IMR-90 (cell line): ENCODE measurements at regions not wholly inside any gene's neighbourhood (a gene's known extent, or its start where the extent isn't known, plus 50 kb on each side); places are given as distances from the start of the nearest gene placed in this dataset.

Experiments
- ATAC-seq: fragments of 200-7000 bp; cut with Tn5 transposase; 2 replicates; pipeline ENCODE4 v1.9.1; 2020; ENCODE audit warnings: low read depth, mild to moderate bottlenecking, moderate library complexity
- BruUV-seq: library from RNA; stranded (reverse); fragments of 400-500 nt; replicated peaks from 2 replicates; lab custom pipeline; 2021; lab: Mats Ljungman, UMichigan
- CTCF ChIA-PET: fragments of 300-600 bp; formaldehyde crosslinking; extraction: SDS; loops from one replicate; lab custom pipeline; 2021; ENCODE audit warnings: antibody characterized with exemption; lab: Yijun Ruan, JAX
- POLR2A ChIA-PET: fragments of 300-600 bp; sonication (Branson Sonifier 250); formaldehyde crosslinking; loops from one replicate; lab custom pipeline; 2022; ENCODE audit warnings: antibody characterized with exemption; ENCODE audit not compliant: unreplicated experiment; lab: Charles Lee
- DNase-seq: peaks from one replicate; pipeline ENCODE4 v3.0.0; 2013
- H2AFZ ChIP-seq: replicated peaks from 2 replicates; pipeline ENCODE3; 2013; ENCODE audit warnings: low read length, mild to moderate bottlenecking; ENCODE audit not compliant: poor library complexity
- H2AK5ac ChIP-seq: 2 replicates; pipeline ENCODE4 v1.6.1; 2013; ENCODE audit warnings: low read depth, low read length, inconsistent platforms
- H2AK9ac ChIP-seq: replicated peaks from 2 replicates; pipeline ENCODE3; 2013; ENCODE audit warnings: mild to moderate bottlenecking, low read depth, low read length, moderate library complexity; ENCODE audit not compliant: poor library complexity
- H2BK120ac ChIP-seq: 2 replicates; pipeline ENCODE4 v1.6.1; 2013; ENCODE audit warnings: low read depth, low read length, inconsistent platforms
- H2BK15ac ChIP-seq: 3 replicates; pipeline ENCODE4 v1.6.1; 2013; ENCODE audit warnings: low read depth, low read length, inconsistent platforms
- H2BK20ac ChIP-seq: 2 replicates; pipeline ENCODE4 v1.6.1; 2013; ENCODE audit warnings: low read depth, mild to moderate bottlenecking, inconsistent platforms, low read length, moderate library complexity
- H2BK5ac ChIP-seq: 2 replicates; pipeline ENCODE4 v1.6.1; 2013; ENCODE audit warnings: mild to moderate bottlenecking, low read depth, low read length, inconsistent platforms; ENCODE audit not compliant: poor library complexity, severe bottlenecking
- H3K14ac ChIP-seq: replicated peaks from 2 replicates; pipeline ENCODE4 v1.6.1; 2013; ENCODE audit warnings: low read depth, low read length, inconsistent platforms
- H3K18ac ChIP-seq: 2 replicates; pipeline ENCODE4 v1.6.1; 2013; ENCODE audit warnings: low read depth, low read length, control low read depth
- H3K23ac ChIP-seq: 2 replicates; pipeline ENCODE4 v1.6.1; 2013; ENCODE audit warnings: low read depth, low read length, inconsistent platforms
- H3K27ac ChIP-seq: 2 replicates; pipeline ENCODE4 v1.5.1; 2013; ENCODE audit warnings: mild to moderate bottlenecking, control low read depth, low read length; ENCODE audit not compliant: insufficient read depth
- H3K27me3 ChIP-seq: 2 replicates; pipeline ENCODE4 v1.6.1; 2013; ENCODE audit warnings: low read length; ENCODE audit not compliant: control insufficient read depth, insufficient read depth
- H3K36me3 ChIP-seq: 2 replicates; pipeline ENCODE4 v1.6.1; 2013; ENCODE audit warnings: low read length, mixed read lengths; ENCODE audit not compliant: control insufficient read depth, insufficient read depth
- H3K4ac ChIP-seq: 2 replicates; pipeline ENCODE4 v1.6.1; 2013; ENCODE audit warnings: low read depth, low read length, inconsistent platforms
- H3K4me1 ChIP-seq: 2 replicates; pipeline ENCODE4 v1.6.1; 2013; ENCODE audit warnings: low read length, mixed read lengths; ENCODE audit not compliant: control insufficient read depth, insufficient read depth
- H3K4me2 ChIP-seq: 2 replicates; pipeline ENCODE4 v1.6.1; 2013; ENCODE audit warnings: low read depth, mild to moderate bottlenecking, control low read depth, low read length, moderate library complexity
- H3K4me3 ChIP-seq: 2 replicates; pipeline ENCODE4 v1.5.1; 2013; ENCODE audit warnings: low read depth, mild to moderate bottlenecking, control low read depth, low read length, moderate library complexity; ENCODE audit not compliant: insufficient read depth
- H3K56ac ChIP-seq: 2 replicates; pipeline ENCODE4 v1.6.1; 2013; ENCODE audit warnings: low read length, inconsistent platforms; ENCODE audit not compliant: insufficient read depth; ENCODE audit errors: extremely low read depth
- H3K79me1 ChIP-seq, 2 experiments: 2 replicates each; pipeline ENCODE4 v1.6.1; 2013; ENCODE audit warnings: low read length in 2 of 2, inconsistent platforms in 1 of 2, low read depth in 1 of 2
- H3K9ac ChIP-seq: 2 replicates; pipeline ENCODE4 v1.6.1; 2013; ENCODE audit warnings: low read depth, low read length, control low read depth
- H3K9me1 ChIP-seq: 2 replicates; pipeline ENCODE4 v1.6.1; 2013; ENCODE audit warnings: low read length, inconsistent platforms; ENCODE audit not compliant: insufficient read depth
- H3K9me3 ChIP-seq: 2 replicates; pipeline ENCODE4 v1.6.1; 2013; ENCODE audit warnings: low read length; ENCODE audit not compliant: control insufficient read depth, insufficient read depth
- H4K20me1 ChIP-seq: 2 replicates; pipeline ENCODE4 v1.6.1; 2013; ENCODE audit warnings: low read length, inconsistent platforms; ENCODE audit not compliant: insufficient read depth
- H4K5ac ChIP-seq: 2 replicates; pipeline ENCODE4 v1.6.1; 2013; ENCODE audit warnings: mild to moderate bottlenecking, low read depth, low read length, control low read depth
- H4K8ac ChIP-seq, 2 experiments: 2 replicates each; pipeline ENCODE4 v1.6.1; 2013; ENCODE audit warnings: low read depth in 2 of 2, low read length in 2 of 2, control low read depth in 1 of 2, inconsistent platforms in 1 of 2
- H4K91ac ChIP-seq: 2 replicates; pipeline ENCODE4 v1.6.1; 2013; ENCODE audit warnings: low read depth, low read length, inconsistent platforms; ENCODE audit not compliant: insufficient read depth
- BHLHE40 ChIP-seq: fragments of 150-350 bp; IDR thresholded peaks from 2 replicates; pipeline ENCODE4 v1.6.1; 2016; ENCODE audit warnings: mild to moderate bottlenecking, low read depth, low read length
- CEBPB ChIP-seq: IDR thresholded peaks from 2 replicates; pipeline ENCODE4 v1.6.1; 2012; ENCODE audit warnings: low read depth, low read length, improper control_type of control experiment
- CHD1 ChIP-seq: IDR thresholded peaks from 2 replicates; pipeline ENCODE4 v1.6.1; 2012; ENCODE audit warnings: low read depth, low read length, improper control_type of control experiment
- CTCF ChIP-seq: conservative IDR thresholded peaks from 2 replicates; pipeline ENCODE4 v1.5.1; 2012; ENCODE audit warnings: mild to moderate bottlenecking, low read depth, low read length, improper control_type of control experiment
- ELK1 ChIP-seq: fragments of 150-350 bp; IDR thresholded peaks from 2 replicates; pipeline ENCODE4 v1.6.1; 2016; ENCODE audit warnings: low read depth, mild to moderate bottlenecking, low read length, moderate library complexity, borderline replicate concordance
- FOS ChIP-seq: fragments of 150-350 bp; IDR thresholded peaks from 2 replicates; pipeline ENCODE4 v1.6.1; 2016; ENCODE audit warnings: low read depth, low read length
- MAFK ChIP-seq: IDR thresholded peaks from 2 replicates; pipeline ENCODE4 v1.6.1; 2012; ENCODE audit warnings: low read depth, low read length, improper control_type of control experiment
- MAZ ChIP-seq: IDR thresholded peaks from 2 replicates; pipeline ENCODE4 v1.6.1; 2012; ENCODE audit warnings: low read depth, mild to moderate bottlenecking, low read length, improper control_type of control experiment, moderate library complexity, borderline replicate concordance
- MXI1 ChIP-seq: IDR thresholded peaks from 2 replicates; pipeline ENCODE4 v1.6.1; 2012; ENCODE audit warnings: low read depth, mild to moderate bottlenecking, low read length, moderate library complexity, borderline replicate concordance
- NFE2L2 ChIP-seq: fragments of 150-350 bp; IDR thresholded peaks from 2 replicates; pipeline ENCODE4 v1.6.1; 2016; ENCODE audit warnings: low read depth, mild to moderate bottlenecking, low read length
- POLR2A ChIP-seq: IDR thresholded peaks from 2 replicates; pipeline ENCODE4 v1.6.1; 2012; ENCODE audit warnings: mild to moderate bottlenecking, low read depth, low read length
- RAD21 ChIP-seq: IDR thresholded peaks from 2 replicates; pipeline ENCODE4 v1.6.1; 2012; ENCODE audit warnings: low read length, improper control_type of control experiment
- RCOR1 ChIP-seq: IDR thresholded peaks from 2 replicates; pipeline ENCODE4 v1.6.1; 2012; ENCODE audit warnings: mild to moderate bottlenecking, low read length, improper control_type of control experiment; ENCODE audit not compliant: insufficient replicate concordance
- RFX5 ChIP-seq: IDR thresholded peaks from 2 replicates; pipeline ENCODE4 v1.8.0; 2012; ENCODE audit warnings: low read depth, mild to moderate bottlenecking, low read length, moderate library complexity
- SMC3 ChIP-seq: fragments of 150-350 bp; IDR thresholded peaks from 2 replicates; pipeline ENCODE4 v1.6.1; 2016; ENCODE audit warnings: low read depth, mild to moderate bottlenecking, antibody characterized with exemption, low read length, moderate library complexity
- USF2 ChIP-seq: fragments of 150-350 bp; IDR thresholded peaks from 2 replicates; pipeline ENCODE4 v1.6.1; 2017; ENCODE audit warnings: mild to moderate bottlenecking, antibody characterized with exemption, low read length, low read depth
- WGBS, 2 experiments: methylation state at CpG; one replicate each; pipeline versions ENCODE4 v1.1.5 to v1.1.7; 2013; ENCODE audit warnings: missing lambda C conversion rate in 2 of 2; ENCODE audit not compliant: insufficient read length in 1 of 2; ENCODE audit errors: extremely low coverage in 2 of 2; 5-methylcytosine and 5-hydroxymethylcytosine counted together
- dilution Hi-C: fragments of 300-500 bp; cut with HindIII; formaldehyde crosslinking; loops from one replicate; pipeline ENCODE4 v1.14.3; 2018; ENCODE audit warnings: low sequenced_read_pairs; ENCODE audit not compliant: unreplicated experiment
- in situ Hi-C: fragments of 300-500 bp; cut with MboI; formaldehyde crosslinking; loops from 3 replicates; pipeline ENCODE4 v1.14.3; 2019; ENCODE audit warnings: low sequenced_read_pairs, inconsistent platforms, mixed read lengths
- intact Hi-C: fragments of 100-400 bp; cut with micrococcal nuclease; formaldehyde crosslinking; loops from 2 replicates; pipeline ENCODE4 v1.10.0; 2022

- POLR2A ChIA-PET = no interaction called here
- H4K5ac ChIP-seq = no peak overlapping the region
- no peak overlapping the region for H2BK120ac ChIP-seq
- BruUV-seq = no TSS peak
- H3K14ac ChIP-seq = no peak overlapping the region
- H2BK20ac ChIP-seq = no peak overlapping the region
- WGBS, 2 experiments = no CpG with 5 or more reads among the region's 1 CpG
- H4K91ac ChIP-seq = no peak overlapping the region
- H3K23ac ChIP-seq = no peak overlapping the region
- no peaks in the 10 kb centered on the region for H3K79me1 ChIP-seq
- TF ChIP-seq MAZ (no peak), RAD21 (no peak), CHD1 (no peak), POLR2A (no peak), NFE2L2 (no peak), SMC3 (no peak), FOS (no peak), MXI1 (no peak), BHLHE40 (no peak), RCOR1 (no peak), USF2 (no peak), MAFK (no peak), RFX5 (no peak), ELK1 (no peak), CEBPB (no peak), CTCF (no peak)
- H3K4me1 ChIP-seq = no peaks in the 10 kb centered on the region
- H3K9ac ChIP-seq = no peak overlapping the region
- no peaks in the 10 kb centered on the region for H3K27me3 ChIP-seq
- no peak overlapping the region for H3K27ac ChIP-seq
- in situ Hi-C loops = no loop called here
- no peaks in the 10 kb centered on the region for H3K9me3 ChIP-seq
- no peak overlapping the region for H3K56ac ChIP-seq
- H2BK5ac ChIP-seq = no peak overlapping the region
- H3K4me2 ChIP-seq = no peak overlapping the region
- no peak overlapping the region for H2AK9ac ChIP-seq
- H3K4ac ChIP-seq = no peak overlapping the region
- ATAC-seq (no peak), DNase-seq (no peak)
- dilution Hi-C loops = no loop called here
- CTCF ChIA-PET = no interaction called here
- no peaks in the 10 kb centered on the region for H3K36me3 ChIP-seq
- intact Hi-C loops = loop anchor here (5.0 kb wide), 1 partner anchor 302 kb away; no protein-coding TSS in a partner anchor
- H4K20me1 ChIP-seq = no peaks in the 10 kb centered on the region
- H3K9me1 ChIP-seq = no peaks in the 10 kb centered on the region
- no peak overlapping the region for H2AFZ ChIP-seq
- H2BK15ac ChIP-seq = no peak overlapping the region
- no peak overlapping the region for H3K18ac ChIP-seq
- no peak overlapping the region for H4K8ac ChIP-seq
- H3K4me3 ChIP-seq = no peak overlapping the region
- no peak overlapping the region for H2AK5ac ChIP-seq
These were observed 96.5 kb upstream of the AHI1 start for GRCh38 chr6:135594000-135594399.
